Thoracic aorta (tissue), 2 donors: ENCODE measurements at regions not wholly inside any gene's neighbourhood (a gene's known extent, or its start where the extent isn't known, plus 50 kb on each side); places are given as distances from the start of the nearest gene placed in this dataset.

Experiments
- ATAC-seq: fragments of 150-250 bp; one replicate; pipeline ENCODE4 v1.8.0; 2017; ENCODE audit warnings: low read depth; ENCODE audit not compliant: insufficient number of reproducible peaks, low FRiP score
- DNase-seq: peaks from one replicate; pipeline ENCODE4 v3.0.0-alpha.2; 2020; ENCODE audit warnings: low spot score
- H3K27ac ChIP-seq, 2 donors: fragments of 200-600 bp; sonication (generic); 1 replicate in 1 of 2; 2 replicates in 1 of 2; pipeline ENCODE4 v1.5.1; 2016; ENCODE audit warnings: mild to moderate bottlenecking in 2 of 2, moderate library complexity in 2 of 2
- H3K27me3 ChIP-seq: fragments of 200-600 bp; sonication (generic); replicated peaks from 2 replicates; pipeline ENCODE4 v1.6.0; 2016; ENCODE audit warnings: mild to moderate bottlenecking; ENCODE audit not compliant: insufficient read depth
- H3K36me3 ChIP-seq: fragments of 200-600 bp; sonication (generic); one replicate; pipeline ENCODE4 v1.5.1; 2016
- H3K4me1 ChIP-seq, 2 donors: fragments of 200-600 bp; sonication (generic); 1 replicate in 1 of 2; 2 replicates in 1 of 2; pipeline versions ENCODE4 v1.5.1 to v1.6.0; 2016; ENCODE audit warnings: low read depth in 2 of 2, mild to moderate bottlenecking in 1 of 2; ENCODE audit not compliant: control insufficient read depth in 1 of 2
- H3K4me3 ChIP-seq: fragments of 200-600 bp; sonication (generic); 2 replicates; pipeline ENCODE4 v1.5.1; 2016; ENCODE audit warnings: mild to moderate bottlenecking
- H3K9me3 ChIP-seq: fragments of 200-600 bp; sonication (generic); 2 replicates; pipeline ENCODE4 v1.5.1; 2016
- TF ChIP-seq, protein P1 (sequence below): fragments of 200-600 bp; sonication (generic); IDR thresholded peaks from one replicate; pipeline ENCODE4 v1.5.1; 2019; ENCODE audit warnings: antibody characterized with exemption

DNA sequence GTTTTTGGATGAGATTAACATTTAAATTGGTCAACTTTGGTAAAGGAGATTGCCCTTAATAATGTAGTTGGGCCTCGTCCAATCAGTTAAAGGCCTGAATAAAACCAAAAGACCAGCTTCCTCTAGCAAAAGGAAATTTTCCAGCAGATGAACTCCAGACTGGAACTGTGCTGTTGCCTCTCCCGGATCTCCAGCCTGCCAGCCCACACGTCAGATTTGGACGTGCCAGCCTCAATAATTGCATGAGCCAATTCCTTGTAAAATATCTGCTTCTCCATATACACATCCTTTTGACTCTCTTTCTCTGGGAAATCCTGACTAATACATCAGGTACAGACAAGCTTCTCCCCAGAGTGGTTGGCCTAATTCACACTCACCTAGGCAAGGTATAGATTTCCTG, 175.8 kb upstream of the ADCY2 start:
- no peak for ATAC-seq
- no peak for DNase-seq
- Histone ChIP-seq H3K4me1 (no peaks in the 10 kb centered on the region), H3K4me3 (no peak overlapping the region), H3K36me3 (no peaks in the 10 kb centered on the region), H3K9me3 (no peaks in the 10 kb centered on the region), H3K27ac (no peak overlapping the region), H3K27me3 (no peaks in the 10 kb centered on the region)
- TF ChIP-seq, protein P1, sequence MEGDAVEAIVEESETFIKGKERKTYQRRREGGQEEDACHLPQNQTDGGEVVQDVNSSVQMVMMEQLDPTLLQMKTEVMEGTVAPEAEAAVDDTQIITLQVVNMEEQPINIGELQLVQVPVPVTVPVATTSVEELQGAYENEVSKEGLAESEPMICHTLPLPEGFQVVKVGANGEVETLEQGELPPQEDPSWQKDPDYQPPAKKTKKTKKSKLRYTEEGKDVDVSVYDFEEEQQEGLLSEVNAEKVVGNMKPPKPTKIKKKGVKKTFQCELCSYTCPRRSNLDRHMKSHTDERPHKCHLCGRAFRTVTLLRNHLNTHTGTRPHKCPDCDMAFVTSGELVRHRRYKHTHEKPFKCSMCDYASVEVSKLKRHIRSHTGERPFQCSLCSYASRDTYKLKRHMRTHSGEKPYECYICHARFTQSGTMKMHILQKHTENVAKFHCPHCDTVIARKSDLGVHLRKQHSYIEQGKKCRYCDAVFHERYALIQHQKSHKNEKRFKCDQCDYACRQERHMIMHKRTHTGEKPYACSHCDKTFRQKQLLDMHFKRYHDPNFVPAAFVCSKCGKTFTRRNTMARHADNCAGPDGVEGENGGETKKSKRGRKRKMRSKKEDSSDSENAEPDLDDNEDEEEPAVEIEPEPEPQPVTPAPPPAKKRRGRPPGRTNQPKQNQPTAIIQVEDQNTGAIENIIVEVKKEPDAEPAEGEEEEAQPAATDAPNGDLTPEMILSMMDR, result no peak

DNA sequence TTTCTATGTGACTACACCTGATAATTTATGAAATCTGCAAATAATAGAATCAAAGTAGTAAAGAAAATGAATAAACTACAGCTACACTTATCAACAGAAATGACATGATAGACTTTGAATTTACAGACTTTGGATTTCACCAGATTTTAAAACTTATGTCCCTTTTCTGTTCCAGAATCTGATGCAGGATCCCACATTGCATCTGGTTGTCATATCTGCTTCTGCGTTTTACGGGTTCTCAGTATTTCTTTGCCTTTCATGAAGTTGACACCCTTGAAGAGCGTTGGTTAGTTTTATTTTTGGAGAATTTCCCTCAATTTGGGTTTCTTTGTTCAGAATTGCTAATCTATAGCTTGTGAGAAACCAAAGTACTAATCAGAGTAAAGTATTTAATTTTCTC, 174.9 kb upstream of the ADCY2 start:
- Histone ChIP-seq H3K9me3 (no peaks in the 10 kb centered on the region), H3K27me3 (no peaks in the 10 kb centered on the region), H3K27ac (no peak overlapping the region), H3K36me3 (no peaks in the 10 kb centered on the region), H3K4me3 (no peak overlapping the region), H3K4me1 (no peaks in the 10 kb centered on the region)
- TF ChIP-seq, protein P1, result no peak
- DNase-seq (no peak), ATAC-seq (no peak)

DNA sequence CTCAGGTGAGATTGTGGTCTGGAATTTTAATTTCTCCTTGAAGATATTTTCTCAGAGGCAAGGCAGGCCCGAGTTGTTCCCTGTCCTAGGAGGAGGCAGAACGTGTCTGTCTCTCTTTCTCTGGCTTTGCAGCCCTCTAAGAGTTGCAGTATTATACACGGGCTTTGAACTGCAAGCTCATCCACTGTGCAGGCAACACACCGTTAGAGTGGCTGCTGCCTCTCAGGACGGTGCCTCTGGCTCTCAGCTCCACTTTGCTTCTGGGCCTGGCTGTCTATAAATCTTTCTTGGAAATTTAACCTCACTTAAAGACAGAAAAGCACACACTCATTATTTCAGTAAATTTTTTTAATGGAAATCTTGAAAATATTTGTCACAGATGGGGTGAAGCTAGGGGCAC, 170.1 kb upstream of the ADCY2 start:
- Histone ChIP-seq H3K4me3 (no peak overlapping the region), H3K27me3 (no peaks in the 10 kb centered on the region), H3K4me1 (no peaks in the 10 kb centered on the region), H3K9me3 (no peaks in the 10 kb centered on the region), H3K27ac (no peak overlapping the region), H3K36me3 (no peaks in the 10 kb centered on the region)
- TF ChIP-seq, protein P1, result no peak
- ATAC-seq, result no peak
- no peak for DNase-seq

DNA sequence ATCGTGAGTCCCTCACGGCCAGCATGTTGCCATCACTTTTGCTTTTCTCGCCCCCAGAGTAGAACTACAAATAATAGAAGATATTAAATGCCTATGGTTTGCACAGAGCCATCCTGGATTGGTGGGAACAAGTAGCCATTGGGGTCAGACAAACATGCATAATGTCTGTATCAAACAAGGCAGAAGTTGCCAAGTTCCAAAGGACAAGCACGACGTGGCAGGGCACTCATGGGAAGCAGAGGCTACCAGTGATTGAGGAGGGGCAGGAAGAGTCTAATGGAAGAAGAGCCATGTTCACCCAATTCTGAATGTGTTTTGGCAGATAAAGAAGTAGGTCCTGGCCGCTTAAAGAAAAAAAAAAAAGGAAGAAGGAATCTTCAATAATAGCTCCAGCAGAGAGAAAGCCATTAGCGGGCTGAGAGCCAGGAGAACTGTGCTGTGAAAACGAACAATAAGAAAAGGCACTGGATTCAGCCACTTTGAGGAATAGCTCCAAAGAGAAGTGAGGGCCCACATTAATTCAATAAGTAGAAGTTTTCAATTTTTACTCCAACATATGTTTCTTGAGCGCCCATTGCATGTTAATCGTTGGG, 153.7 kb upstream of the ADCY2 start:
- Histone ChIP-seq H3K4me1 (no peaks in the 10 kb centered on the region), H3K27me3 (no peaks in the 10 kb centered on the region), H3K36me3 (no peaks in the 10 kb centered on the region), H3K27ac (no peak overlapping the region), H3K9me3 (no peaks in the 10 kb centered on the region), H3K4me3 (no peak overlapping the region)
- ATAC-seq (no peak), DNase-seq (no peak)
- TF ChIP-seq, protein P1, result no peak

DNA sequence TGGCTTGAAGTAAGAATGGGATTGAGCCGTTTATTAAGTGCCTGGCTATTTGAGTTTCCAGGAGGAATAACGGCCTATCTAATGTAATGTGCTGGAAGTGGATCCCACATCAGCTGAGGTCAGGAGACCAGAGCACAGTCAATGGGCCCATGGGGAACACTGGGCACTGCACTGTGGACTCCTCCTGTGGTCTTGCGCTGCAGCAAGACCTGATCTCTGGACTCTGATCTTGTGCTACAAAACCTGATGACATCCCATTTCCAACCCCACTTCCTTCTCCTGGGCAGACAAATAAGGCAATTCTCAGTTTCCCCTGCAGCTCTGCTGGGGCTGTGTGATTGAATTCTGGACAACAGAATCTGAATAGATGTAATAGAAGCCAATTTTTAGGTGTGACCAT, 151.7 kb upstream of the ADCY2 start:
- TF ChIP-seq, protein P1, result no peak
- H3K36me3 ChIP-seq, result no peaks in the 10 kb centered on the region
- H3K4me1 ChIP-seq, result no peaks in the 10 kb centered on the region
- H3K27ac ChIP-seq, result no peak overlapping the region
- H3K4me3 ChIP-seq, result no peak overlapping the region
- DNase-seq (no peak), ATAC-seq (no peak)
- H3K9me3 ChIP-seq, result no peaks in the 10 kb centered on the region
- H3K27me3 ChIP-seq, result no peaks in the 10 kb centered on the region
